ENCODE measurements at regions not wholly inside any gene's neighbourhood (a gene's known extent, or its start where the extent isn't known, plus 50 kb on each side); places are given as distances from the start of the nearest gene placed in this dataset.

DNA sequence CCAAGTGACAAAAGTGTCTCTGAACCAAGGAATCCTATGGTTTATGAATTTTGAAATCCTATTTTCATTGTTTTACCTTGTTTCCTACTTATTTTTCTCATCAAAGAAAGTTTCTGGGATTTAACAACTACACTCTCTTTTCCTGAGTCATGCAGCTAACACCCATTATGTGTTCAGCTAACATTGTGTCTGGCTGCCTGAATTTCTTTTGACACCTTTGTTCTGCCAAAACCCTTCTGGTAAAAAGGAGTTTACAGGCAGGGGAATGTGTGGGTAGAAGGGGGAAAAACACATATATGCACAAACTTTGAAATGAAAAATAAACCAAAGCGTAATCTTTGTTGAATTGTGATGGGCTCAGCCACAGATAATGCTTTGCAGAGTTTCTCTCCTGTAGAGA is 146.2 kb downstream of the COX7C start:
- DNase-seq, result no peak
- in situ Hi-C loops (cut with HindIII; ENCODE audit: low pct_ligation_motif_present, low pct_unique_long_range_greater_than_20kb, low sequenced_read_pairs), result no loop called here

DNA sequence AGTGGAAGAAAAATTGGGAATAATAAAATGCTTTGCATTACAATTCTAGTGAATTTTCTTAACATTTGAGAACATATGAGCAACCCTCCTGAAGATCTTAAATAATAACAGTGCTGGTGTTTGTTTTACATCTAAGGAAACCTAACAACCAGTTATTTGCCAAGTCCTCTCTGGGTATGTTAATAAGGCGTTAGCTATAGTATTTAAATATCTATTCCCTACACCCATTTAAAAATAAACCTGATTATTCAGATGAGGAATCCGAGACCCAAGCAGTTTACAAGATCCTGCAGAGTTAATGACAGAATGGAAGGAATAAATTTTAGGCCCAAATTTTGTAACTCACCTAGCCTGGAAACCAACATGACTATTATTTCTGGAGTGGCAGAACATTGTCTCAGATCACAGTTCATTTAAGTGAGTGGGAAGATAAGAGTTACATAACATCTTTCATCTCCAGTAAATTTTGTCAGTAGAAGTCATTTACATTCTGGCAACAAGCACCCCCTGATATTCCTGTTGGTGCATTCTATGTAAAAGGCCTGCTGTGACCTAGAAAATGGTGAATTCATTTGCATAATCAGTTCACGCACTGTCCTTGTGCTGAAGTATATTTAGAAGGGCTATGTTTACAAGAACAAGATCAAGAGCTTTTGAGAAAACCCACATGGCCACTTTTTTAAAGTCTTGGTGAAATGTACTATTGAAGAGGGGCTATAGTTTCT is 148.2 kb downstream of the COX7C start:
- DNase-seq, result no peak
- in situ Hi-C loops (cut with HindIII; ENCODE audit: low pct_ligation_motif_present, low pct_unique_long_range_greater_than_20kb, low sequenced_read_pairs), result no loop called here

DNA sequence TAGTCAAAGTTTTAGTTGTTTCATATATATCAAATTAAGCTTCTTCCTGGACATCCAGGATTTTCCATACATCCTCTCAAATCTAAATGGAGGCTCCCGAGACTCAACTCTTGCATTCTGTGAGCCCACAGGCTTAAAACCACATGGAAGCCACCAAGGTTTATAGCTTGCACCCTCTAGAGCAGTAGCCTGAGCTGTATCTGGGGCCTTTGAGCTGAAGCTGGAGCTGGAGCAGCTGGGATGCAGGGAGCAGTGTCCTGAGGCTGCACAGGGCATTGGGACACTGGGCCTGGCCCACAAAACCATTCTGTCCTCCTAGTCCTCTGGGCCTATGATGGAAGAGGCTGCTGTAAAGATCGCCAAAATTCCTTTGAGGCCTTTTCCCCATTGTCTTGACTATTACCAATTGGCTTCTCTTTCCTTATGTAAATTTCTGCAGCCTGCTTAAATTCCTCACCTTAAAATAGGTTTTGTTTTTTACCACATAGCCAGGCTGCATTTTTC is 151.0 kb downstream of the COX7C start:
- in situ Hi-C loops (cut with HindIII; ENCODE audit: low pct_ligation_motif_present, low pct_unique_long_range_greater_than_20kb, low sequenced_read_pairs), result no loop called here

GRCh38 chr5:86780018-86780417 is 162.3 kb downstream of the COX7C start:
- in situ Hi-C loops (cut with HindIII; ENCODE audit: low pct_ligation_motif_present, low pct_unique_long_range_greater_than_20kb, low sequenced_read_pairs), result no loop called here
- DNase-seq, result no peak

More for the DNA sequence above, 151.0 kb downstream of the COX7C start:
- no peak for DNase-seq

GRCh38 chr5:86786955-86787354 is 169.2 kb downstream of the COX7C start:
- in situ Hi-C loops (cut with HindIII; ENCODE audit: low pct_ligation_motif_present, low pct_unique_long_range_greater_than_20kb, low sequenced_read_pairs), result no loop called here
- no peak for DNase-seq

- no peak for DNase-seq
- in situ Hi-C loops (cut with HindIII; ENCODE audit: low pct_ligation_motif_present, low pct_unique_long_range_greater_than_20kb, low sequenced_read_pairs), result no loop called here
Observed at GRCh38 chr5:86795659-86796058, 177.9 kb downstream of the COX7C start.

DNA sequence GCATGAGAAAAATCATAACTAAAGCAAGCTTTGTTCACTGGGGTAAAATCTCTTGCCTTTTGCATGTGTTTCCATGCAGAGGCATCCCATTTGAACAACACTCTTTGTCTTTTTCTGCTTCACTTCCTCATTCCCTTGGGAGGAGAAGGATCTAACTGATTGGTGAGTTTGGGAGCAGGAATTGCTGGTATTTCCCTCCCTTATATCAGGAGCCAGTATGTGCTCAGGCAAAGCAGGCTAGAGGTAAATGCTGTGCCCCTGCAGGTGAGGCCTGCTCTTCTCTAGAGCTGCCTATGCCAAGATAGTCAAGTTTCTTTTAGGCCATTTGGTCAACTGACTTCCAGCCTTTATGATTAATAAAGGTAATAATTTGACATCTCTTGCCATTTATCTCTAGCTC is 179.9 kb downstream of the COX7C start:
- in situ Hi-C loops (cut with HindIII; ENCODE audit: low pct_ligation_motif_present, low pct_unique_long_range_greater_than_20kb, low sequenced_read_pairs), result no loop called here
- no peak for DNase-seq

DNA sequence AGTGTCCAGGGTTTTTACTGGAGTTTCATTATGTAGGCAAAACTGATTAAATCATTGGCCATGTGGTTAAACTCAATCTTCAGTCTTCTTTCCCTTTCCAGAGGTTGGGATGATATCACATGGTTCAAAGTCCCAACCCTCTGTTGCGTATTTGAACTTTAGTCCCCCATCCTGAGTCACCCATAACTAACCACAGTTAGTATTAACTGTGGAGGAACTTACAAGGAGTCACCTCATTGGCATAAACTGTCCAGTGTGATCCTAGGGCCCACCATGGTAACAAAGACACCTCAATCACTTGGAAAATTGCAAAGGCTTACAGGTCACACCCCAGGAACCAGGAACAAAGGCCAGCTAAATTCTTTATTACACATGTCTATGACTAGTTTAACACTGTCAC is 188.5 kb downstream of the COX7C start:
- DNase-seq, result no peak
- in situ Hi-C loops (cut with HindIII; ENCODE audit: low pct_ligation_motif_present, low pct_unique_long_range_greater_than_20kb, low sequenced_read_pairs), result no loop called here

- in situ Hi-C loops (cut with HindIII; ENCODE audit: low pct_ligation_motif_present, low pct_unique_long_range_greater_than_20kb, low sequenced_read_pairs), result no loop called here
- DNase-seq, result no peak
Observed at GRCh38 chr5:86807046-86808031, 189.6 kb downstream of the COX7C start.

DNA sequence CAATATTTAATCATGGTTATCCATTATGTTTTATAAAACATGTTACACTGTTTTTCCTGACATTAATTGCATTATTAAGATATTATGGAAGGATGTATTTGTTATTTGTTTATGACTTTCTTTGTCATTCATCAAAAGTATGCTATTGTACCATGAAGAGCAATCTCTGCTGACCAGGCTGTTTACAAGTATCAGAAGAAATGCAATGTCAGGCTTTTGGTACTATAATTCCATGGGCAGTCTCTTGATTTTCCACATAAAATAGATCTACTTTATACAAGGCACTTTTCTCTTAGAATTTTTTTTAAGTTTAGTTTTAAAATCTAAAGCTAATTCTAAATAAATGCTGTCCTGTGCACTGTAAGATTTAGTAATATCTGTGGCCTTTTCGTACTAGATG is 196.6 kb downstream of the COX7C start:
- no peak for DNase-seq
- in situ Hi-C loops (cut with HindIII; ENCODE audit: low pct_ligation_motif_present, low pct_unique_long_range_greater_than_20kb, low sequenced_read_pairs), result no loop called here

DNA sequence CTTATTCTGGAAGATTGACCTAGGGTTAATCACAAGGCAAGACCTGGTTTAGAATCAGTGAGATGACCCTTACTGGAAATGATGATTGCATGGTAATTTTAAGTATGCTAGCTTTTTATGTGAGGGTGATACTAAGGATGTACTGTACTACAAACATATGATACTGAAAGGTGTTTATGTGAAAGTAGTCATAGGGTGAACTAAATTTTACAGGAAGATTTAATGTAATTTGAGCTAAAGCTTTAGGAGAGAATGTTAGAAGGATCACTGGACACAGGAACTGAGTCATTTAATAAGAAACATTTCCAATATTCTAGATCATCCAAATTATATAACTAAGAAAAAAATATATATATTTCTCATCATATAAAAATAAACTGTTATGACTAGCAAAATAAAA is 197.2 kb downstream of the COX7C start:
- in situ Hi-C loops (cut with HindIII; ENCODE audit: low pct_ligation_motif_present, low pct_unique_long_range_greater_than_20kb, low sequenced_read_pairs), result no loop called here
- no peak for DNase-seq

- in situ Hi-C loops (cut with HindIII; ENCODE audit: low pct_ligation_motif_present, low pct_unique_long_range_greater_than_20kb, low sequenced_read_pairs), result no loop called here
- DNase-seq, result no peak
Observed at GRCh38 chr5:86824637-86825036, 206.9 kb downstream of the COX7C start.

GRCh38 chr5:86831128-86831527 is 213.4 kb downstream of the COX7C start:
- DNase-seq, result no peak
- in situ Hi-C loops (cut with HindIII; ENCODE audit: low pct_ligation_motif_present, low pct_unique_long_range_greater_than_20kb, low sequenced_read_pairs), result no loop called here

GRCh38 chr5:86833868-86834267 is 216.1 kb downstream of the COX7C start:
- DNase-seq, result no peak
- in situ Hi-C loops (cut with HindIII; ENCODE audit: low pct_ligation_motif_present, low pct_unique_long_range_greater_than_20kb, low sequenced_read_pairs), result no loop called here

- in situ Hi-C loops (cut with HindIII; ENCODE audit: low pct_ligation_motif_present, low pct_unique_long_range_greater_than_20kb, low sequenced_read_pairs), result no loop called here
- DNase-seq, result no peak
Observed at GRCh38 chr5:86837610-86838009, 219.9 kb downstream of the COX7C start.

DNA sequence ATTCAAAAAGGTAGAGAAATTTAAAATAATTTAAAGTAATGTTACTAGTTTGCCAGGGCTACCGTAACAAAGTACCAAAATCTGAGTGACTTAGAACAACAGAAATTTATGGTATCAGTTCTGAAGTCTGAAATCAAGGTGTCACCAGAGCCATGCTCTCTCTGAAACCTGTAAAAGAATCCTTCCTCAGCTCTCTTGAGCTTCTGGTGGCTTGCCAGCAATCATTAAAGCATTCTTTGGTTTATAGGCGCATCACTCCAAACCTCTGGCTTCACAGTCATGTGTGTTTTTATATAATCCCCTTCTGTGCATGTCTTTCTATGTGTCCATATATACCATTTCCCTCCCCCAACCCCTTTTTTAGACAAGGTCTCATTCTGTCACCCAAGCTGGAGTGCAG is 220.3 kb downstream of the COX7C start:
- no peak for DNase-seq
- in situ Hi-C loops (cut with HindIII; ENCODE audit: low pct_ligation_motif_present, low pct_unique_long_range_greater_than_20kb, low sequenced_read_pairs), result no loop called here

- in situ Hi-C loops (cut with HindIII; ENCODE audit: low pct_ligation_motif_present, low pct_unique_long_range_greater_than_20kb, low sequenced_read_pairs), result no loop called here
Observed at GRCh38 chr5:86841000-86841644, 223.4 kb downstream of the COX7C start.

DNA sequence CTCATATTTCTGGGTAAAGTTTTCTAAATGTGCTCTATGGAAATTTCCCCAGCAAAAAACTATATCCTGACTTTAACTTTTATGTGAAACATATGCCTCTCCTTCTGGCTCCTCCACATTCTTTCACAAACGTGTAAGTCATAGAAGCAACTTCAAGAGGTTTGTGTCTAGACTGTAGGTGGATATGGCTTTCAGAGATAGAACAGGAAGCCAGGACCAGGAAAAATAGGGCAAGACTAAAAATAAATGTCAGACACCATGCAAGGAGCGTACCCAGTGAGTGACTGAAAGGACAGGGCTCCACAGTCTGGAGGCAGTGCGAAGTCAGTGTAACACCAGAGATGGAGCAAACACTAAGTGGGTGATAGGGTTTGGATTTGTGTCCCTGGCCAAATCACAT is 240.7 kb downstream of the COX7C start:
- in situ Hi-C loops (cut with HindIII; ENCODE audit: low pct_ligation_motif_present, low pct_unique_long_range_greater_than_20kb, low sequenced_read_pairs), result no loop called here
- no peak for DNase-seq

More at GRCh38 chr5:86841000-86841644, 223.4 kb downstream of the COX7C start:
- DNase-seq, result no peak

- in situ Hi-C loops (cut with HindIII; ENCODE audit: low pct_ligation_motif_present, low pct_unique_long_range_greater_than_20kb, low sequenced_read_pairs), result no loop called here
- no peak for DNase-seq
Observed at GRCh38 chr5:86861512-86861911, 243.8 kb downstream of the COX7C start.

Data from ACHN (cell line).